Omental fat pad (tissue), 3 donors: ENCODE measurements at regions not wholly inside any gene's neighbourhood (a gene's known extent, or its start where the extent isn't known, plus 50 kb on each side); places are given as distances from the start of the nearest gene placed in this dataset.

Experiments
- ATAC-seq: fragments of 150-250 bp; one replicate; pipeline ENCODE4 v1.9.1; 2016; ENCODE audit warnings: mild to moderate bottlenecking, moderate library complexity; ENCODE audit not compliant: low FRiP score
- DNase-seq: peaks from one replicate; pipeline ENCODE4 v3.0.0-alpha.2; 2019; ENCODE audit warnings: low spot score
- CTCF ChIP-seq, 3 donors: fragments of 450-650 bp; IDR thresholded peaks; one replicate each; pipeline ENCODE4 v1.5.1; 2016 to 2017; ENCODE audit warnings: antibody characterized with exemption in 3 of 3, mild to moderate bottlenecking in 3 of 3, moderate library complexity in 2 of 3

- TF ChIP-seq CTCF (IDR thresholded peaks at IDR 0.05), result no peak
- no peak for DNase-seq
- no peak for ATAC-seq
Observed at GRCh38 chr12:124627956-124628355, 60.5 kb upstream of the NCOR2 start.

- ATAC-seq (no peak), DNase-seq (no peak)
- no peak for TF ChIP-seq CTCF (IDR thresholded peaks at IDR 0.05)
Observed at GRCh38 chr12:124626971-124627411, 59.6 kb upstream of the NCOR2 start.

- no peak for TF ChIP-seq CTCF (IDR thresholded peaks at IDR 0.05)
- ATAC-seq (peak; percentile 90), DNase-seq (peak; percentile 62)
Observed at GRCh38 chr12:124625867-124626675, 58.7 kb upstream of the NCOR2 start.

GRCh38 chr12:124624823-124625222, 57.4 kb upstream of the NCOR2 start:
- DNase-seq (no peak), ATAC-seq (no peak)
- no peak for TF ChIP-seq CTCF (IDR thresholded peaks at IDR 0.05)

- no peak for DNase-seq
- no peak for ATAC-seq
- TF ChIP-seq CTCF (IDR thresholded peaks at IDR 0.05), result no peak
Observed at GRCh38 chr12:124623344-124624035, 56.1 kb upstream of the NCOR2 start.

GRCh38 chr12:124622764-124623163, 55.4 kb upstream of the NCOR2 start:
- DNase-seq (no peak), ATAC-seq (no peak)
- TF ChIP-seq CTCF (IDR thresholded peaks at IDR 0.05), result no peak
